Dendritic cell treated with granulocyte-macrophage colony-stimulating factor and Interleukin-4, amounts not matched to agents 40 ng/mL and 50 ng/mL, for 4 days (primary cell): ENCODE measurements at regions not wholly inside any gene's neighbourhood (a gene's known extent, or its start where the extent isn't known, plus 50 kb on each side); places are given as distances from the start of the nearest gene placed in this dataset.

Experiments
- H3K27ac Mint-ChIP-seq: one replicate; pipeline ENCODE4 v1.8.0; 2022; ENCODE audit warnings: mild to moderate bottlenecking, mixed read lengths
- H3K27me3 Mint-ChIP-seq: one replicate; pipeline ENCODE4 v1.8.0; 2022; ENCODE audit warnings: mild to moderate bottlenecking, mixed read lengths
- H3K36me3 Mint-ChIP-seq: one replicate; pipeline ENCODE4 v1.8.0; 2022; ENCODE audit warnings: low read depth, mixed read lengths
- H3K4me1 Mint-ChIP-seq: one replicate; pipeline ENCODE4 v1.8.0; 2022; ENCODE audit warnings: low read depth, mixed read lengths
- H3K4me3 Mint-ChIP-seq: one replicate; pipeline ENCODE4 v1.8.0; 2022; ENCODE audit warnings: mild to moderate bottlenecking, moderate library complexity, mixed read lengths
- H3K9me3 Mint-ChIP-seq: one replicate; pipeline ENCODE4 v1.8.0; 2022; ENCODE audit warnings: mixed read lengths
- intact Hi-C: fragments of 100-400 bp; cut with micrococcal nuclease; formaldehyde crosslinking; loops from one replicate; pipeline ENCODE4 v1.15.0; 2022

DNA sequence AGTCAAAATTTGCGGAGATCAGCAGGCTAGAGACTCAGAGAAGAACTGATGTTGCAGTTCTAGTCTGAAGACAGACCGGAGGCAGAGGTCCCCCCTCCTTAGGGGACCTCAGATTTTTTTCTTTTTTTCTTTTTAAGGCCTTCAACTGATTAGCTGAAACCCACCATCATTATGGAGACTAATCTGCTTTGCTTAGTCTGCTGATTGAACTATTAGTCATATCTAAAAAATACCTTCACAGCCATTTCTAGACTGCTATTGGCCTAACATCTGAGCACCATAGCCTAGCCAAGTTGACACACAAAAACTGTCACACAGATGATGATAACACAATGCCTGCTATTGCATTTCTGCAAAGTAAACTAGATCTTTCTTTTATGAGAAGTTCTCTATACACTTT lies 141.1 kb upstream of the TNFAIP3 start:
- H3K36me3 Mint-ChIP-seq, result no peaks in the 10 kb centered on the region
- H3K9me3 Mint-ChIP-seq, result no peaks in the 10 kb centered on the region
- no peak overlapping the region for H3K27ac Mint-ChIP-seq
- H3K27me3 Mint-ChIP-seq, result peaks cover 58% of the 10 kb centered on the region
- H3K4me1 Mint-ChIP-seq, result peaks cover 35% of the 10 kb centered on the region
- H3K4me3 Mint-ChIP-seq, result no peak overlapping the region
- intact Hi-C loops, result loop anchor here (5.0 kb wide), 1 partner anchor 36 kb away; no protein-coding TSS in a partner anchor

DNA sequence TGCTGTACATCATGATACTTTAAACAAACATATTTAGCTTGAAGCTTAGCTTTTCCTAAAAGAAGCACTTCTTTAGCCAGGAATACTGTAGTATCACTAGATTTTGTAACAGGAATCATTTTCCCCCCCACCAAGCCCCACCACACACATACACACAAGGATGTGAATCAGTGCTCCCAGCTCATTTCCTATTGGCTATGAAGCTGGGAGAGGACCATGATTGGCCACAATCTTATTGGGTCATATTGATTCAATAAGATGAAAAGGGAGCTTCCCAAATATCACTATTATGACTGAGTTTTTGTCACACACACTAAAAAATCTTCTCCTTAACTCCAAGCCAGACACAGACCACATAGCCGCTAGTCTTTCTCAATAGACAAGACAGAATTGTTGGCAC lies 140.5 kb upstream of the TNFAIP3 start:
- no peaks in the 10 kb centered on the region for H3K36me3 Mint-ChIP-seq
- no peaks in the 10 kb centered on the region for H3K9me3 Mint-ChIP-seq
- H3K4me3 Mint-ChIP-seq, result no peak overlapping the region
- peaks cover 36% of the 10 kb centered on the region for H3K4me1 Mint-ChIP-seq
- peaks cover 52% of the 10 kb centered on the region for H3K27me3 Mint-ChIP-seq
- no peak overlapping the region for H3K27ac Mint-ChIP-seq
- intact Hi-C loops, result loop anchor here (5.0 kb wide), 1 partner anchor 36 kb away; no protein-coding TSS in a partner anchor

DNA sequence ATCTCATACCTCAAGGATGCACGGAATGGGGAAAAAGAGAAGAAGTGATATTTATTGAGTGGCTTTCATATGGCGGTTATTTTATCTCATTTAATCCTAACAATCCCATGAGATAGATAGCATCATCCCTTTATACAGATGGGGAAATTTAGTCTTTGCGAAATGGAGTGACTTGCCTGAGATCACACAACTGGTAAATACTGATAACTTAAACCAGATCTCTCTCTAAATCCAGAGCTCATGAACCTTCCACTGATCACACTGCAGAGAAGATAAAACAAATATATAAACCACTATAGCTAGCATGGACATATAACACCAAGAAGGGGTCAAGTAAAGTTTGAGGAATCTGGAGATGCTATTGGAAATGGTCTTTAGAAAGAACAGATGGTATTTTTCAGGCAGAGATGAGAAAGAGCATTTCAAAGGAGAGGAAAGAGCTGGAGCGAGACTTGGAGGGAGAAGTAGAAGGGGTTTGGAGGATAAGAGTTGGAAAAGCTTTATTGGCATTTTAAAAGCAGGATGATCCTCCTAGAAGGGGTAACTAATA lies 139.8 kb upstream of the TNFAIP3 start:
- Mint-ChIP-seq H3K27ac (no peak overlapping the region), H3K9me3 (no peaks in the 10 kb centered on the region), H3K27me3 (peaks cover 51% of the 10 kb centered on the region), H3K36me3 (no peaks in the 10 kb centered on the region), H3K4me3 (no peak overlapping the region), H3K4me1 (peaks cover 42% of the 10 kb centered on the region)
- intact Hi-C loops, result loop anchor here (5.0 kb wide), 1 partner anchor 35 kb away; no protein-coding TSS in a partner anchor

DNA sequence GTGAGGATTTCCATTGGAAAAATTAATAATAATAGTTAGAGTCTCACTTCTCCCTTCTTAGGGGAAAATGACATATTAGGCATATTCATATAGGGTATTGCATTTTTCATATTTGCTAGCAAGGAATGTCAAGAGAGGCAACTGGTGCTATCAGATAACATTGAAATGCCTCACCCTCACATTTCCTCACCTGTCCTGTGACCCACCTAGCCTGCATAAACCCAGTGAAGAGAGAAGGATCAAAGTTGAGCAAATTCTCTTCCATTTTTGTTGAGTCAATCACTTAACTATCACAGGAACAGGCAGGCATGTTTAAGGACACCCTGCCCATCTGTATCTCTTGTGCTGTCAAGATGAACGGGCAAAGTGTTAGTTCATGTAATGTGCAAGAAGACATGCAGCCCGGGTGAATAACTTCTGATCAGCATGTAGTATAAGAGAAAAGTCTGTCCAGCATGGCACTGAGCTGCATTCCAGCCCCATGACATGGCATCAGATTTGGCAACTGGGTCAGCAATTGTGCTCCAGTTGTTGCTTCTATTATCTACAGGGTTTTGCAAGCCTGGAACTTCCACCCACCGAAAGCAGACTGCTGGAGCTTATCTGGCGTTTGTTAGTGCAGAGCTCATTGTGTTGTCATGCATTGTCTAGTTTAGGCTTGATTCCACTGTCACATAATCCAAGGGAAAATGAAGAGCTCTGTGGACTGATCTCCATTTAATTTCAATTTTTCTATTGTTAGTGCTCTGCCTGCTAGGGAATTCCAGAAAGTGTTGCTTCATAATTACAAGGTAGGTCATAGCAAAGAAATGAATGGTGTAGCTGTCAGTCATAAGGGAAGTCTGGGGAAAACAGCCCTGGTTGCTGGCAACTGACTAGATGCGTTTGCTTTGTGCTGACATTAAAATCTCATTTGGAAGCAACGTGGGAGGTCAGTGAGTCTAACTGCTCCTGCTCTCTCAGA lies 138.4 kb upstream of the TNFAIP3 start:
- Mint-ChIP-seq H3K9me3 (no peaks in the 10 kb centered on the region), H3K4me3 (no peak overlapping the region), H3K27ac (no peak overlapping the region), H3K27me3 (peaks cover 49% of the 10 kb centered on the region), H3K36me3 (no peaks in the 10 kb centered on the region), H3K4me1 (peaks cover 46% of the 10 kb centered on the region)
- intact Hi-C loops, result loop anchor here (5.0 kb wide), 1 partner anchor 34 kb away; no protein-coding TSS in a partner anchor

DNA sequence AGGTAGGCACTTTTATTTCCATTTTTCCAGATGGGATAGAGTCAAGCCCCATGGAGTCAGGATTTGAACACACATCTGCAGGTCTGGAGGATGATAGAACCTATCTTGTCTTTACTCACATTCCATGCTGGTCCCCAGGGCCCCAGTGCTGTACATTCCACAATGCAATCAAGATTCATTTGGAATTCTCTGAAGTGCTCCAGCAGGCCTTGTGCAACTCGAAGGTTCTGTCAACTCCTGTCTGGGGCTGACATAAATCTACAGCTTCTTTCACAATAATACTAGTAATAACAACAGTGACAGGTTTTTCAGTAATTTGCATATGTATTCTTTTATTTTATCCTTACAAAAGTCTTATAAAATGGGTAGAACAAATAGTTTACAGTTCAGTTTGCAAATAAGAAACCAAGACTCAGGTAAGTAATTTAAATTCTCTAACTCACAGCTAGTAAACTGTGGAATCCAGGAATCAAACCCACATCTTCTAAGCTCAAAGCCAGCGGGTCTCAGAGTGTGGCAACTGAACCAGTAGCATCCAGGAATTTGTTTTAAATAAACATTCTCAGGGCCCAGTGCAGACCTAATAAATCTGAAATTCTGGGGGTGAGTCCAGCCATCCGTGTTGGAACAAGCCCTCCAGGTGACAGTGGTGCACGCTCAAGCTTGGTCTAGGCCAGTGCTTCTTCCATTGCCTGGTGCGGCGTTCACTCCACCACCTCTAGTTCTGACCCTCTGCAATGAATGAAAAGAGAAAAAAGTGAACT lies 137.0 kb upstream of the TNFAIP3 start:
- H3K27me3 Mint-ChIP-seq, result peaks cover 48% of the 10 kb centered on the region
- no peaks in the 10 kb centered on the region for H3K9me3 Mint-ChIP-seq
- peaks cover 51% of the 10 kb centered on the region for H3K4me1 Mint-ChIP-seq
- no peak overlapping the region for H3K27ac Mint-ChIP-seq
- no peak overlapping the region for H3K4me3 Mint-ChIP-seq
- no peaks in the 10 kb centered on the region for H3K36me3 Mint-ChIP-seq
- intact Hi-C loops, result loop anchor here (5.0 kb wide), 1 partner anchor 32 kb away; no protein-coding TSS in a partner anchor

DNA sequence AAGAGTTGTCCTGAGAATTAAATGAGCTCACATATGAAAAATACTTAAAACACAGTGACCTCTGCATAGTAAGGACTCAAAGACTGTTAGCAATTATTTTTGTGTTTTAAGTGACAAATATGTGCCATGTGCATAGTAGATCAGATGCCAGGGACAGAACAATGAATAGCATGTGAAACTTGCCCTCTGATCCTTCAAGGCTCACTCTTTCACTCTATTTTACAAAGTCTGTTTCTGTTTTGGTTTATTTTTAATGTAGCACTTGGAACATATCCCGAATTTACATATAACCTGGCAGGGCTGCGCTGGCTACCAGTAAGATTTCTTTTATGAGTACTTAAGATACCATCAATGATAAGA lies 135.5 kb upstream of the TNFAIP3 start:
- Mint-ChIP-seq H3K27ac (no peak overlapping the region), H3K9me3 (no peaks in the 10 kb centered on the region), H3K4me1 (peaks cover 51% of the 10 kb centered on the region), H3K4me3 (no peak overlapping the region), H3K27me3 (peaks cover 51% of the 10 kb centered on the region), H3K36me3 (no peaks in the 10 kb centered on the region)
- intact Hi-C loops, result no loop called here

DNA sequence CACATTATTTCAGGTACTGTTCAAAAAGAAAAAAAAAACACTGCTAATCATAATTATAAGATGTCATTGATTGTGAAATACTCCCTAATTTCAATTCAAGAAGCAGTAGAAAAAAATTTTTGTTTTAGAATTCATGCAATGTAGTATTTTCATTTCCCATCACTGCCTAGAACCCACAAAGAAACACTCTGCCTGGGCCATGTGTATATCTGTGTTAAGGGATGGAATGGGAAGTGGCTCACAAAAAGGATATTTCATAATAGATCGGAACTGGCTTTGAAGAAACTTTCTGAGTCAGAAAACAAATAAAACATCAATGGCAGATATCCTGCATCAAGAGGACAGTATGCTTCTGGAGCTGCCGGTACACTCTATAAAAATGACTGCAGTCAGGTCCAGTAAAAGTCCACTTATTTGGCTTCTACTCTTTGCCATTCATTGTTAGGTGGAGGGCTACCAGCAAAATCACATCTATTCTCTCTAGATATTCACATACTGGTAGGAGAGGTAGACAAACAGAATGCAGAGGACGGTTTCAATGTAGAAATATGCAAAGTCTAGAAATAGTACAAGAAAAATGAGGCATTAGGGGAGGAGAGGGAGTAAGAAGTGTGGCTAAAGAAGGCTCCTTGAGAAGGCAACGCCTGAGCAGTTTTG lies 135.0 kb upstream of the TNFAIP3 start:
- Mint-ChIP-seq H3K9me3 (no peaks in the 10 kb centered on the region), H3K4me3 (no peak overlapping the region), H3K36me3 (no peaks in the 10 kb centered on the region), H3K27ac (no peak overlapping the region), H3K4me1 (peaks cover 52% of the 10 kb centered on the region), H3K27me3 (peaks cover 51% of the 10 kb centered on the region)
- intact Hi-C loops, result no loop called here

DNA sequence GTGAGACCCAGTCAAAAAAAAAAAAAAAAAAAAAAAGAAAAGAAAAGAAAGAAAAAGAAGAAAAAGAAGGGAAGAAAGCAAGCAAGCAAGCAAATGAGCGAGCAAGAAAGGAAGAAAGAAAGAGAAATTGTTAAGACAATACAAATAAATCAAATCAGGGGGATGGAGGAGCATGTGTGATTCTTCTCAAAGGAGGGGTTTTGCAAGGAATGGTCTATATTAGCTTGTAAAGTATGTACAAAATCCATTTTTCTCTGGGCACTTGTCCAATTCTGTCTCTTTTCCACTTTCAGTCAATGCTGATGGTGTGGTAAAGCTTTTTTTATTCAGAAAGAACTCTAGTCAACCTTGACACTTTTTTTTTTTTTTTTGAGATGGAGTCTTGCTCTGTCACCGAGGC lies 133.7 kb upstream of the TNFAIP3 start:
- intact Hi-C loops, result no loop called here
- Mint-ChIP-seq H3K4me3 (no peak overlapping the region), H3K36me3 (no peaks in the 10 kb centered on the region), H3K9me3 (no peaks in the 10 kb centered on the region), H3K27ac (no peak overlapping the region), H3K4me1 (peaks cover 55% of the 10 kb centered on the region), H3K27me3 (peaks cover 40% of the 10 kb centered on the region)

DNA sequence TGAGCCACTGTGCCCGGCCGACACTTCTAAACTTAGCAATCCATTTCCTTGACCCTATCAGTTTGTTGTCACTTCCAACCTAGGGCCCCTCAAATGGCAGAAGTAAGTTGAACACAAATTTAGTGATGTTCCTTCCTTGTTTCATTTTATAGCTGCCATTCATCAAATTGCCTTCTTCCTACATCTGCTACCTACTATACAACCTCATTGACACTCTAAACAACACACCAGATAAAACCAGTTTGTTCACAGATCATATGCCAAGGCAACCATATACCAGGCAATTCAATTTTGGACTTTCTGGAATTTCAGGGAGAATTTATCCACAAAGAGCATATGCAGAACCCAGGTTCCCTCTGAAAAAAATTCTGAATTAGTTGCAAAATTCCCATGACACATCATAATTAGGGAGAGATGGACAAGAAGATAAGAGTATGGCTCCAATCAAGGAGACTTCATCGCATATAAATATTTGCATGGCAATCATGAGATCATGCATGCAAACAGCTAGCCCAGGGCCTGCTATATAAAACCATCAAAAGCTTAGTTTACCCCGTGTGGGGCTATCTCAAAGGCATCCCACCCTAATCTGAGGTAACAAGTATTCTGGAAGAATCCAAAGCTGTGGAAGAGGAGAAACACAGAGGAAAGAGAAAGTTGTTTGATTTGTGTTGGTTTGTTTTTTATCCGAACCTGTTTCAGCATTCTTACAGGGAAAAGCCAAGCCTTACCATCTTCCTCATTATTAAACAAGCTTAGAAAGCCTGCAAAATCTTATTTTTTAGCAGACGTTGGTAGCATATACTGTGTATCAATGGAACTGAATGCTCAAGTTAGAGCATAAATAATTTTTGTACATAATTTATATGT lies 132.8 kb upstream of the TNFAIP3 start:
- Mint-ChIP-seq H3K27ac (no peak overlapping the region), H3K4me1 (peaks cover 49% of the 10 kb centered on the region)

DNA sequence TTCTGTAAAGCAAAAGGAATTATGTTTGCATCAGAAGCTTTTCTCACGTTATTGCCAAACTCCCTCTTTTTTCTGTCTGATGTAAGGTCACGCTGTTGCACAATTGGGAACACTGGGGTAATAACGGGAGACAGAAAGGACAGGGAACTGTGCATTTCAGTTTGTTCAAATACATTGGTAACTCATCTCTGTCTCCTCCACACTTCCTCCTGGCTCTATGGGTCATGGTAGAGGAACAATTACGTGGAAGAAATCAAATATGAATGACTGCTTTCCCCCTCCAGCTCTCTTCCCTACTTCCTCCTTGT lies 132.2 kb upstream of the TNFAIP3 start:
- intact Hi-C loops, result no loop called here
- H3K27ac Mint-ChIP-seq, result no peak overlapping the region

More for the DNA sequence above, 132.8 kb upstream of the TNFAIP3 start:
- peaks cover 35% of the 10 kb centered on the region for H3K27me3 Mint-ChIP-seq
- no peaks in the 10 kb centered on the region for H3K9me3 Mint-ChIP-seq
- H3K36me3 Mint-ChIP-seq, result no peaks in the 10 kb centered on the region
- H3K4me3 Mint-ChIP-seq, result no peak overlapping the region
- intact Hi-C loops, result no loop called here

DNA sequence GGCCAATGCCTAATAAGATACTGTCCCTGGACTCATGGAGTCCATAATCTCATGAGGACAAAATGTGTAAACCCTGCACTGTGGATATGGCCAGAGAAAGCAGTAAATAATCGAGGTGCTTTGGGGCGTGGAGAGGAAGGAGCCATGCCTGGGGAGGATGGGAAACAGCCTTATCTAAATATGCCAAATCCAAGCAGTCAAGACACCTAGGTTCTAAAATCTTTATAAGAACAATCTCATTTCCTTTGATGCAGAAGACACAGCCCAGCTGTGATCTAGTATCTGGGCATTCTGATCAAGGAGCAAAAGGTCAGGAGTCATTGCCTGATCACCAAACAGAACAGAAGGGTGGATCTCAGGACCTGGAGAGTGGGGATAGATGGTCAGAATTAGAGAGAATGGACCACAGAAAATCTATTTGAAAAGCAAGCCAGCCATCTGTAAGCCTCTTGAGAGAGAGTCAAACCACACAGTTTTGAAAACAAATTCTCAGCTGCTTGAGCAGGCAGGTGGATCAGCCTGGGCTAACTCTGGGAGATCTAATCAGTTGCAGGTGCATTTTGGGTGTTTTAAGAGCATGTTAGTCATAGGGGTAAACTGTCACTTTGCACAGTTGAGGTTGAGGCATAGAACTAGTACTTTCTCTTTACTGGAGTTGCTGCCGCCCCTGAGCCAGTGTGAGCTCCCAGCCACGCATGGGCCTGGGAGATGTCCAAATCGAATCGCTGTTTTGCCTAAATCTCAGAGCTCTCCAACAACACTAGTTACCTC lies 130.8 kb upstream of the TNFAIP3 start:
- Mint-ChIP-seq H3K27me3 (peaks cover 51% of the 10 kb centered on the region), H3K4me1 (peaks cover 61% of the 10 kb centered on the region), H3K9me3 (no peaks in the 10 kb centered on the region), H3K36me3 (no peaks in the 10 kb centered on the region), H3K4me3 (no peak overlapping the region), H3K27ac (no peak overlapping the region)
- intact Hi-C loops, result no loop called here

More for the DNA sequence above, 132.2 kb upstream of the TNFAIP3 start:
- Mint-ChIP-seq H3K4me1 (peaks cover 55% of the 10 kb centered on the region), H3K9me3 (no peaks in the 10 kb centered on the region), H3K4me3 (no peak overlapping the region), H3K27me3 (peaks cover 40% of the 10 kb centered on the region), H3K36me3 (no peaks in the 10 kb centered on the region)

DNA sequence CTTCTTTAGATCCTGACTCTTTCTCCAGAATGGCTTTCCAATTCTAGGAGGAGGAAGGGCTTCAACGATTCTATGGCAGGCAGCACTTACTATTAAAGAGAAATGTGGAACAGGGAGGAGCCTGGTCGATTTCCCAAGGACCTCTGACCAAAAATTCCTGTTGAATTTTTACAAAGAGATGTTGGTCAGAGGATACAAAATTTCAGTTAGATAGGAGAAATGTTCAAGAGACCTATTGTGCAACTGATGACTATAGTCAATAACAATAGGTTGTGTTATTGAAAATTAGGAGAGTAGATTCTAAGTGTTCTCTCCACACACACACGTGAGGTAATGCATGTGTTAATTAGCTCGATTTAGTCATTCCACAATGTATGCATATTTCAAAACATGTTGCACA lies 130.1 kb upstream of the TNFAIP3 start:
- intact Hi-C loops, result no loop called here
- Mint-ChIP-seq H3K27ac (no peak overlapping the region), H3K27me3 (peaks cover 55% of the 10 kb centered on the region), H3K4me3 (no peak overlapping the region), H3K4me1 (peaks cover 57% of the 10 kb centered on the region), H3K36me3 (no peaks in the 10 kb centered on the region), H3K9me3 (no peaks in the 10 kb centered on the region)
